DND-41 (cell line): ENCODE measurements at regions not wholly inside any gene's neighbourhood (a gene's known extent, or its start where the extent isn't known, plus 50 kb on each side); places are given as distances from the start of the nearest gene placed in this dataset.

Experiments used
- ATAC-seq: fragments of 200-7000 bp; cut with Tn5 transposase; 3 replicates; pipeline ENCODE4 v1.9.1; 2021; ENCODE audit warnings: low read depth; ENCODE audit not compliant: insufficient read depth
- DNase-seq: peaks from one replicate; pipeline ENCODE4 v3.0.0-alpha.2; 2020
- H2AFZ ChIP-seq: 2 replicates; pipeline ENCODE4 v1.6.0; 2012; ENCODE audit warnings: low read depth, low read length
- H3K27ac ChIP-seq: 2 replicates; pipeline ENCODE4 v1.5.1; 2012; ENCODE audit warnings: low read length, inconsistent platforms
- H3K27me3 ChIP-seq: fragments of 200-600 bp; sonication (generic); 2 replicates; pipeline ENCODE4 v1.6.0; 2012; ENCODE audit warnings: low read length, mild to moderate bottlenecking, inconsistent platforms; ENCODE audit not compliant: insufficient read depth, poor library complexity
- H3K36me3 ChIP-seq: 2 replicates; pipeline ENCODE4 v1.5.1; 2012; ENCODE audit warnings: low read length, inconsistent platforms; ENCODE audit not compliant: insufficient read depth
- H3K4me1 ChIP-seq: 2 replicates; pipeline ENCODE4 v1.5.1; 2012; ENCODE audit warnings: mild to moderate bottlenecking, low read length; ENCODE audit not compliant: insufficient read depth
- H3K4me2 ChIP-seq: 2 replicates; pipeline ENCODE4 v1.6.0; 2012; ENCODE audit warnings: mild to moderate bottlenecking, moderate library complexity, low read length, inconsistent platforms; ENCODE audit not compliant: insufficient read depth
- H3K4me3 ChIP-seq, 2 experiments: fragments of 200-600 bp in 1 of 2; shearing (Covaris generic) in 1 of 2; 2 replicates each; pipeline ENCODE4 v1.5.1; 2012 to 2016; ENCODE audit warnings: inconsistent platforms in 2 of 2, low read length in 2 of 2, mild to moderate bottlenecking in 2 of 2, low read depth in 1 of 2, moderate library complexity in 1 of 2
- H3K79me2 ChIP-seq: 2 replicates; pipeline ENCODE4 v1.6.0; 2012; ENCODE audit warnings: low read length, inconsistent platforms; ENCODE audit not compliant: insufficient read depth
- H3K9ac ChIP-seq: 2 replicates; pipeline ENCODE4 v1.6.0; 2012; ENCODE audit warnings: low read depth, mild to moderate bottlenecking, inconsistent platforms, low read length, moderate library complexity
- H3K9me3 ChIP-seq: 2 replicates; pipeline ENCODE4 v1.5.1; 2012; ENCODE audit warnings: low read length, moderate library complexity, mild to moderate bottlenecking, inconsistent platforms; ENCODE audit not compliant: insufficient read depth, severe bottlenecking
- H4K20me1 ChIP-seq: 2 replicates; pipeline ENCODE4 v1.6.0; 2012; ENCODE audit warnings: low read length; ENCODE audit not compliant: insufficient read depth
- CTCF ChIP-seq: IDR thresholded peaks from 2 replicates; pipeline ENCODE4 v1.5.1; 2012; ENCODE audit warnings: borderline replicate concordance, low read length, moderate library complexity, mild to moderate bottlenecking; ENCODE audit not compliant: poor library complexity, severe bottlenecking; ENCODE audit errors: extremely low read depth
- EZH2 ChIP-seq: IDR thresholded peaks from 3 replicates; pipeline ENCODE4 v1.6.1; 2012; ENCODE audit warnings: borderline replicate concordance, low read depth, mild to moderate bottlenecking, moderate library complexity, low read length, inconsistent platforms; ENCODE audit not compliant: severe bottlenecking

DNA sequence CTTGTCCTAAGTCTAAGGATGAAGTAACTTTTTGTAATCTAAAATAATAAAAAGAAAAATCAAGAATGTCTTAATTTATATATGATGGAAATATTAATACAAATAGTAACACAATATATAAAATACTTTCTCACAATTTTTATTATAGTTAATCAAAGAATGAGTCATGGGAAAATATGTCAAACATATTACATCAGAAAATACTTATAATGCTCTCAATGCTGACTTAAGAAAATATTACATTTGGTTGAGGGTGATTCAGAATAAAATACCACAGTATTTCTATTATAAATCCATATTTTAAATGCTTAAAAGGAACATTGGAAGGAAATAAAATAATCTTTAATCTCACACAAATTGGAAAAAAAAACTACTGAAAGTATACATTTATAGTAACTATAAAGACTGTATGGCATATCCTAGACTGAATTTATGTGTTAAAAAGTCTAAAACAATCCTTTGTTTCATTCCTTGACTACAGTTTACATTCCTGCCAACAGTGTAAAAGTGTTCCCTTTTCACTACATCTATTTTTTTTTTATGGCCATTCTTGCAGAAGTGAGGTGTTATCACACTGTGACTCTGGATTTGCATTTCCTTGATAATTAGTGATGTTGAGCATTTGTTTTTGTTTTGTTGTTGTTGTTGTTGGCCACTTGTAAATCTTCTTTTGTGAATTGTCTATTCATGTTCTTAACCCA, 1573.5 kb upstream of the ACVR2A start:
- Histone ChIP-seq H3K27me3 (no peaks in the 10 kb centered on the region), H3K9me3 (no peaks in the 10 kb centered on the region), H2AFZ (no peak overlapping the region), H3K9ac (no peak overlapping the region), H4K20me1 (no peaks in the 10 kb centered on the region), H3K4me3 (no peak overlapping the region), H3K4me1 (no peaks in the 10 kb centered on the region), H3K79me2 (no peaks in the 10 kb centered on the region), H3K27ac (no peak overlapping the region), H3K4me2 (no peak overlapping the region), H3K36me3 (no peaks in the 10 kb centered on the region)
- no peak for DNase-seq
- ATAC-seq: no peak
- TF ChIP-seq CTCF (no peak), EZH2 (no peak)

GRCh38 chr2:146270618-146271017, 1574.2 kb upstream of the ACVR2A start:
- H3K27me3 ChIP-seq: no peaks in the 10 kb centered on the region

GRCh38 chr2:146267093-146267492, 1577.7 kb upstream of the ACVR2A start:
- H3K27ac ChIP-seq: no peak overlapping the region
- no peak overlapping the region for H2AFZ ChIP-seq
- no peak for ATAC-seq

More at GRCh38 chr2:146270618-146271017, 1574.2 kb upstream of the ACVR2A start:
- TF ChIP-seq EZH2 (no peak), CTCF (no peak)
- Histone ChIP-seq H3K4me3 (no peak overlapping the region), H3K9me3 (no peaks in the 10 kb centered on the region), H3K4me2 (no peak overlapping the region), H3K4me1 (no peaks in the 10 kb centered on the region), H3K9ac (no peak overlapping the region), H2AFZ (no peak overlapping the region), H3K79me2 (no peaks in the 10 kb centered on the region), H3K27ac (no peak overlapping the region), H3K36me3 (no peaks in the 10 kb centered on the region), H4K20me1 (no peaks in the 10 kb centered on the region)
- DNase-seq (no peak), ATAC-seq (no peak)

More at GRCh38 chr2:146267093-146267492, 1577.7 kb upstream of the ACVR2A start:
- Histone ChIP-seq H3K4me3 (no peak overlapping the region), H4K20me1 (no peaks in the 10 kb centered on the region), H3K9ac (no peak overlapping the region), H3K4me2 (no peak overlapping the region), H3K9me3 (no peaks in the 10 kb centered on the region), H3K79me2 (no peaks in the 10 kb centered on the region), H3K36me3 (no peaks in the 10 kb centered on the region), H3K4me1 (no peaks in the 10 kb centered on the region), H3K27me3 (no peaks in the 10 kb centered on the region)
- no peak for DNase-seq
- TF ChIP-seq CTCF (no peak), EZH2 (no peak)
